Keratinocyte (primary cell): ENCODE measurements at regions not wholly inside any gene's neighbourhood (a gene's known extent, or its start where the extent isn't known, plus 50 kb on each side); places are given as distances from the start of the nearest gene placed in this dataset.

Experiments
- DNase-seq: peaks from one replicate; pipeline ENCODE4 v3.0.0-alpha.2; 2011; ENCODE audit warnings: low read depth, missing footprints, low spot score
- FAIRE-seq: peaks from 2 replicates; lab custom pipeline; 2011; peaks lifted over from hg19 to GRCh38; lab: Jason Lieb, UNC
- H2AFZ ChIP-seq: 2 replicates; pipeline ENCODE4 v1.6.0; 2012; ENCODE audit warnings: low read length, control low read depth, inconsistent platforms; ENCODE audit not compliant: control insufficient read depth
- H3K27ac ChIP-seq: 2 replicates; pipeline ENCODE4 v1.5.1; 2011; ENCODE audit warnings: low read length; ENCODE audit not compliant: control insufficient read depth, insufficient read depth
- H3K27me3 ChIP-seq: 3 replicates; pipeline ENCODE4 v1.6.0; 2011; ENCODE audit warnings: low read length; ENCODE audit not compliant: control insufficient read depth, insufficient read depth; ENCODE audit errors: extremely low read depth
- H3K36me3 ChIP-seq, 2 experiments: 2 replicates in 1 of 2; 3 replicates in 1 of 2; pipeline ENCODE4 v1.5.1; 2011; ENCODE audit warnings: low read length in 2 of 2, mild to moderate bottlenecking in 1 of 2; ENCODE audit not compliant: control insufficient read depth in 2 of 2, insufficient read depth in 2 of 2; ENCODE audit errors: extremely low read depth in 1 of 2
- H3K4me1 ChIP-seq: 3 replicates; pipeline ENCODE4 v1.5.1; 2011; ENCODE audit warnings: low read length; ENCODE audit not compliant: control insufficient read depth, insufficient read depth; ENCODE audit errors: extremely low read depth
- H3K4me2 ChIP-seq: 3 replicates; pipeline ENCODE4 v1.6.0; 2011; ENCODE audit warnings: low read depth, low read length; ENCODE audit not compliant: control insufficient read depth, insufficient read depth; ENCODE audit errors: extremely low read depth
- H3K4me3 ChIP-seq, 3 experiments: fragments of 200-600 bp in 1 of 3; sonication (generic) in 1 of 3; 2 replicates in 2 of 3; 3 replicates in 1 of 3; pipeline ENCODE4 v1.5.1; 2011 to 2016; ENCODE audit warnings: low read length in 3 of 3, mild to moderate bottlenecking in 3 of 3, control low read depth in 2 of 3, inconsistent platforms in 1 of 3, low read depth in 1 of 3, mixed read lengths in 1 of 3, mixed run types in 1 of 3, moderate library complexity in 1 of 3; ENCODE audit not compliant: control insufficient read depth in 2 of 3, insufficient read depth in 2 of 3; ENCODE audit errors: extremely low read depth in 1 of 3
- H3K79me2 ChIP-seq: 2 replicates; pipeline ENCODE4 v1.6.0; 2012; ENCODE audit warnings: low read length; ENCODE audit not compliant: control insufficient read depth, insufficient read depth
- H3K9ac ChIP-seq: 3 replicates; pipeline ENCODE4 v1.6.0; 2011; ENCODE audit warnings: low read length; ENCODE audit not compliant: control insufficient read depth, insufficient read depth; ENCODE audit errors: extremely low read depth
- H3K9me1 ChIP-seq: 3 replicates; pipeline ENCODE4 v1.6.0; 2011; ENCODE audit warnings: low read length; ENCODE audit not compliant: control insufficient read depth, insufficient read depth; ENCODE audit errors: extremely low read depth
- H3K9me3 ChIP-seq: 2 replicates; pipeline ENCODE4 v1.5.1; 2012; ENCODE audit warnings: low read depth, low read length; ENCODE audit not compliant: control insufficient read depth
- H4K20me1 ChIP-seq: 3 replicates; pipeline ENCODE4 v1.6.0; 2011; ENCODE audit warnings: low read length; ENCODE audit not compliant: control insufficient read depth, insufficient read depth; ENCODE audit errors: extremely low read depth
- EZH2 ChIP-seq: IDR thresholded peaks from one replicate; pipeline ENCODE4 v1.6.1; 2012; ENCODE audit warnings: inconsistent platforms, mild to moderate bottlenecking, low read length, moderate library complexity
- dilution Hi-C: fragments of 300-500 bp; cut with MboI; formaldehyde crosslinking; loops from one replicate; pipeline ENCODE4 v1.7.0; 2020; ENCODE audit warnings: low sequenced_read_pairs; ENCODE audit not compliant: extremely low pct_ligation_motif_present
- TF ChIP-seq, protein P1 (sequence below), 3 experiments: IDR thresholded peaks in 1 of 3; conservative IDR thresholded peaks in 1 of 3; optimal IDR thresholded peaks in 1 of 3; 2 replicates in 2 of 3; 3 replicates in 1 of 3; pipeline versions ENCODE3 to v1.5.1; 2011; ENCODE audit warnings: low read length in 3 of 3, mild to moderate bottlenecking in 3 of 3, moderate library complexity in 2 of 3, control low read depth in 1 of 3, inconsistent platforms in 1 of 3; ENCODE audit not compliant: insufficient read depth in 2 of 3; ENCODE audit errors: extremely low read depth in 1 of 3

DNA sequence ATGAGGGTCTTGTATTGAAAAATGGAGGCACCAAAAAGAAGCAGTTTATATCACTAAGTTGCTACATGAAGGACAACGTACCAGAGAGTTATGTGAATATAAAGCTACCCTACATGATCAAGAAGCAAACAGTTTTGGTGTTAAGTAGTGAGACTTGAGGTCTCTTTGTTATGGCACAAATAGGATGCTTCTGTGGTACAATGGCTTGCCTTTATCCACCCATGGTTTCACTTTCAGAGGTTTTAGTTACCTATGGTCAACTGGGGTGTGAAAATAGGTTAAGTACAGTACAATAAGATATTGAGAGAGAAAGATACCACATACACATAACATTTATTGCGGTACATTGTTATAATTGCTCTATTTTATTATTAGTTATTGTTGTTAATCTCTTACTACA lies 229.2 kb upstream of the SLIT2 start:
- FAIRE-seq, result no peak
- peaks cover 4% of the 10 kb centered on the region for H3K4me1 ChIP-seq

DNA sequence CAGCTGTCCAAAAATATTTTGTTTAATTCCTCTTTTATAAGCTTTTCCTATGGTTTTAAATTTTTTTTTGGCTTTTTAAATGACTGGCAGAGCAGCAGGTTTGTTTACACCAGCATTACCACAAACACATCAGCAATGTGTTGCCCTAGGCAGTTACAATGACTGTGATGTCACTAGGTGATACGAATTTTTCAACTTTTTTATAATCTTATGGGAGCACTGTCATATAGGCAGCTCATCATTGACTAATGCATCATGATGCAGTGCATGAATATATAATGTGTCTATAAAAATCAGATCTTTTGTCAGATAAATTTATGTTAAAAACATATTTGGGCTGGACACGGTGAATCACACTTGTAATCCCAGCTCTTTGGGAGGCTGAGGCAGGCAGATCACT lies 231.6 kb upstream of the SLIT2 start:
- H3K36me3 ChIP-seq, result no peaks in the 10 kb centered on the region
- DNase-seq (no peak), FAIRE-seq (no peak)
- no peak overlapping the region for H3K27ac ChIP-seq
- H3K4me2 ChIP-seq, result no peak overlapping the region
- H3K9me3 ChIP-seq, result no peaks in the 10 kb centered on the region
- peaks cover 4% of the 10 kb centered on the region for H3K4me1 ChIP-seq
- H2AFZ ChIP-seq, result no peak overlapping the region
- no peak for TF ChIP-seq EZH2
- TF ChIP-seq, protein P1, sequence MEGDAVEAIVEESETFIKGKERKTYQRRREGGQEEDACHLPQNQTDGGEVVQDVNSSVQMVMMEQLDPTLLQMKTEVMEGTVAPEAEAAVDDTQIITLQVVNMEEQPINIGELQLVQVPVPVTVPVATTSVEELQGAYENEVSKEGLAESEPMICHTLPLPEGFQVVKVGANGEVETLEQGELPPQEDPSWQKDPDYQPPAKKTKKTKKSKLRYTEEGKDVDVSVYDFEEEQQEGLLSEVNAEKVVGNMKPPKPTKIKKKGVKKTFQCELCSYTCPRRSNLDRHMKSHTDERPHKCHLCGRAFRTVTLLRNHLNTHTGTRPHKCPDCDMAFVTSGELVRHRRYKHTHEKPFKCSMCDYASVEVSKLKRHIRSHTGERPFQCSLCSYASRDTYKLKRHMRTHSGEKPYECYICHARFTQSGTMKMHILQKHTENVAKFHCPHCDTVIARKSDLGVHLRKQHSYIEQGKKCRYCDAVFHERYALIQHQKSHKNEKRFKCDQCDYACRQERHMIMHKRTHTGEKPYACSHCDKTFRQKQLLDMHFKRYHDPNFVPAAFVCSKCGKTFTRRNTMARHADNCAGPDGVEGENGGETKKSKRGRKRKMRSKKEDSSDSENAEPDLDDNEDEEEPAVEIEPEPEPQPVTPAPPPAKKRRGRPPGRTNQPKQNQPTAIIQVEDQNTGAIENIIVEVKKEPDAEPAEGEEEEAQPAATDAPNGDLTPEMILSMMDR (optimal IDR thresholded peaks at IDR 0.05 in 1 of 3, IDR thresholded peaks at IDR 0.05 in 1 of 3, conservative IDR thresholded peaks at IDR 0.05 in 1 of 3; ENCODE audit: extremely low read depth in 1 of 3, insufficient read depth in 2 of 3, low read length in 3 of 3), result no peak
- dilution Hi-C loops, result no loop called here
- no peak overlapping the region for H3K9ac ChIP-seq
- H3K27me3 ChIP-seq, result no peaks in the 10 kb centered on the region
- no peaks in the 10 kb centered on the region for H3K9me1 ChIP-seq
- H3K79me2 ChIP-seq, result no peaks in the 10 kb centered on the region
- H3K4me3 ChIP-seq, result no peak overlapping the region
- H4K20me1 ChIP-seq, result no peaks in the 10 kb centered on the region

More for the DNA sequence above, 229.2 kb upstream of the SLIT2 start:
- Histone ChIP-seq H3K9ac (no peak overlapping the region), H2AFZ (no peak overlapping the region), H3K36me3 (no peaks in the 10 kb centered on the region), H3K27me3 (no peaks in the 10 kb centered on the region), H3K4me3 (no peak overlapping the region), H3K79me2 (no peaks in the 10 kb centered on the region), H3K9me3 (no peaks in the 10 kb centered on the region), H3K27ac (no peak overlapping the region), H4K20me1 (no peaks in the 10 kb centered on the region), H3K9me1 (no peaks in the 10 kb centered on the region), H3K4me2 (no peak overlapping the region)
- no peak for DNase-seq
- TF ChIP-seq EZH2, result no peak
- TF ChIP-seq, protein P1 (optimal IDR thresholded peaks at IDR 0.05 in 1 of 3, IDR thresholded peaks at IDR 0.05 in 1 of 3, conservative IDR thresholded peaks at IDR 0.05 in 1 of 3; ENCODE audit: extremely low read depth in 1 of 3, insufficient read depth in 2 of 3, low read length in 3 of 3), result no peak
- dilution Hi-C loops, result no loop called here
